HepG2 (cell line): ENCODE measurements at regions not wholly inside any gene's neighbourhood (a gene's known extent, or its start where the extent isn't known, plus 50 kb on each side); places are given as distances from the start of the nearest gene placed in this dataset.

Experiments used
- ATAC-seq: fragments of 200-7000 bp; cut with Tn5 transposase; 3 replicates; pipeline ENCODE4 v1.9.1; 2020; ENCODE audit warnings: mild to moderate bottlenecking, moderate library complexity
- BruUV-seq: library from RNA; stranded (reverse); fragments of 400-500 nt; replicated peaks from 2 replicates; lab custom pipeline; 2021; lab: Mats Ljungman, UMichigan
- CTCF ChIA-PET: fragments of 300-600 bp; formaldehyde crosslinking; extraction: SDS; loops from one replicate; lab custom pipeline; 2021; ENCODE audit warnings: low total read pairs, inconsistent platforms, low intra/inter-chr PET ratio; lab: Yijun Ruan, JAX
- POLR2A ChIA-PET: fragments of 350-600 bp; sonication (Branson Sonifier 250); formaldehyde crosslinking; loops from one replicate; lab custom pipeline; 2020; ENCODE audit warnings: antibody characterized with exemption, inconsistent platforms; lab: Yijun Ruan, JAX
- DNase-seq: peaks from one replicate; pipeline ENCODE4 v3.0.0-alpha.2; 2015; ENCODE audit warnings: low spot score
- FAIRE-seq: peaks from 3 replicates; lab custom pipeline; 2011; peaks lifted over from hg19 to GRCh38; lab: Jason Lieb, UNC
- H2AFZ ChIP-seq: one replicate; pipeline ENCODE4 v1.6.1; 2011; ENCODE audit warnings: low read length, inconsistent platforms
- H3K27ac ChIP-seq: fragments of 300-600 bp; 3 replicates; pipeline ENCODE4 v1.8.0; 2011; ENCODE audit warnings: mixed run types, mild to moderate bottlenecking, mixed read lengths, low read length, inconsistent platforms; ENCODE audit not compliant: insufficient read depth; ENCODE audit errors: extremely low read length
- H3K27me3 ChIP-seq, 2 experiments: fragments of 200-600 bp in 1 of 2; 2 replicates in 1 of 2; 3 replicates in 1 of 2; pipeline versions ENCODE4 v1.6.0 to v1.8.0; 2011; ENCODE audit warnings: low read length in 2 of 2, mild to moderate bottlenecking in 2 of 2, moderate library complexity in 2 of 2, inconsistent platforms in 1 of 2; ENCODE audit not compliant: insufficient read depth in 2 of 2, control insufficient read depth in 1 of 2
- H3K36me3 ChIP-seq, 2 experiments: fragments of 200-600 bp in 1 of 2; replicated peaks in 1 of 2; 2 replicates in 1 of 2; 3 replicates in 1 of 2; pipeline versions ENCODE4 v1.5.1 to v1.8.0; 2011; ENCODE audit warnings: low read length in 2 of 2, inconsistent platforms in 1 of 2; ENCODE audit not compliant: insufficient read depth in 2 of 2, control insufficient read depth in 1 of 2
- H3K4me1 ChIP-seq: 2 replicates; pipeline ENCODE4 v1.5.1; 2012; ENCODE audit warnings: low read length, inconsistent platforms; ENCODE audit not compliant: insufficient read depth
- H3K4me2 ChIP-seq: 2 replicates; pipeline ENCODE4 v1.6.0; 2011; ENCODE audit warnings: low read depth, low read length, inconsistent platforms
- H3K4me3 ChIP-seq, 3 experiments: fragments of 200-600 bp in 1 of 3; sonication (generic), shearing (Covaris generic) in 1 of 3; replicated peaks in 1 of 3; 2 replicates each; pipeline ENCODE4 v1.5.1; 2011 to 2016; ENCODE audit warnings: low read length in 3 of 3, inconsistent platforms in 2 of 3, low read depth in 2 of 3, mild to moderate bottlenecking in 2 of 3, control low read depth in 1 of 3, mixed read lengths in 1 of 3; ENCODE audit not compliant: insufficient read depth in 1 of 3
- H3K79me2 ChIP-seq: one replicate; pipeline ENCODE4 v1.6.1; 2011; ENCODE audit warnings: low read length, inconsistent platforms; ENCODE audit not compliant: insufficient read depth
- H3K9ac ChIP-seq: 2 replicates; pipeline ENCODE4 v1.6.0; 2011; ENCODE audit warnings: mild to moderate bottlenecking, low read depth, low read length, inconsistent platforms; ENCODE audit not compliant: insufficient read depth
- H3K9me3 ChIP-seq: 2 replicates; pipeline ENCODE4 v1.5.1; 2012; ENCODE audit warnings: mild to moderate bottlenecking, low read length
- H4K20me1 ChIP-seq: 2 replicates; pipeline ENCODE4 v1.6.0; 2011; ENCODE audit warnings: inconsistent platforms, mild to moderate bottlenecking, low read length, moderate library complexity; ENCODE audit not compliant: insufficient read depth
- CHD4 ChIP-seq: fragments of 200-600 bp; sonication (generic); IDR thresholded peaks from 2 replicates; pipeline ENCODE4 v1.7.0; 2017; ENCODE audit warnings: mild to moderate bottlenecking, low read length, borderline replicate concordance
- GFI1 ChIP-seq: sonication (generic); formaldehyde crosslinking; IDR thresholded peaks from 2 replicates; pipeline ENCODE4 v1.5.0; 2020; ENCODE audit warnings: missing genetic modification reagents, mild to moderate bottlenecking, borderline replicate concordance
- KDM6A ChIP-seq: IDR thresholded peaks from 2 replicates; pipeline ENCODE4 v1.6.1; 2016; ENCODE audit warnings: low read depth
- RNF2 ChIP-seq: fragments of 450-650 bp; conservative IDR thresholded peaks from 2 replicates; pipeline ENCODE4 v1.6.1; 2016; ENCODE audit warnings: low read depth
- RXRB ChIP-seq: IDR thresholded peaks from 2 replicates; pipeline ENCODE4 v1.6.1; 2016; ENCODE audit warnings: borderline replicate concordance, missing genetic modification reagents, missing compliant biosample characterization
- TBP ChIP-seq: sonication (generic); formaldehyde crosslinking; IDR thresholded peaks from 2 replicates; pipeline ENCODE4 v1.5.0; 2020; ENCODE audit warnings: missing genetic modification reagents
- ZKSCAN5 ChIP-seq: sonication (generic); formaldehyde crosslinking; IDR thresholded peaks from 2 replicates; pipeline ENCODE4 v1.5.1; 2020; ENCODE audit warnings: mild to moderate bottlenecking, missing genetic modification reagents
- ZNF383 ChIP-seq: sonication (generic); formaldehyde crosslinking; IDR thresholded peaks from 2 replicates; pipeline ENCODE4 v1.4.0; 2020; ENCODE audit warnings: missing genetic modification reagents, mild to moderate bottlenecking, borderline replicate concordance
- WGBS: methylation state at CpG from one replicate; pipeline ENCODE4 v1.1.6; 2017; ENCODE audit warnings: low lambda C conversion rate; 5-methylcytosine and 5-hydroxymethylcytosine counted together
- in situ Hi-C: cut with HindIII; loops from 2 replicates; pipeline ENCODE4 v1.10.0; 2017; ENCODE audit warnings: low pct_unique_long_range_greater_than_20kb; ENCODE audit not compliant: extremely low pct_ligation_motif_present
- intact Hi-C: fragments of 100-400 bp; cut with micrococcal nuclease; formaldehyde crosslinking; loops from one replicate; pipeline ENCODE4 v1.10.0; 2022; ENCODE audit not compliant: unreplicated experiment
- TF ChIP-seq, protein P1 (sequence below): sonication (generic); formaldehyde crosslinking; IDR thresholded peaks from 2 replicates; pipeline ENCODE4 v1.4.0; 2020; ENCODE audit warnings: missing genetic modification reagents, borderline replicate concordance
- TF ChIP-seq, protein P2 (sequence below): sonication (generic); formaldehyde crosslinking; conservative IDR thresholded peaks from 2 replicates; pipeline ENCODE4 v1.8.0; 2022; ENCODE audit warnings: missing genetic modification reagents

DNA sequence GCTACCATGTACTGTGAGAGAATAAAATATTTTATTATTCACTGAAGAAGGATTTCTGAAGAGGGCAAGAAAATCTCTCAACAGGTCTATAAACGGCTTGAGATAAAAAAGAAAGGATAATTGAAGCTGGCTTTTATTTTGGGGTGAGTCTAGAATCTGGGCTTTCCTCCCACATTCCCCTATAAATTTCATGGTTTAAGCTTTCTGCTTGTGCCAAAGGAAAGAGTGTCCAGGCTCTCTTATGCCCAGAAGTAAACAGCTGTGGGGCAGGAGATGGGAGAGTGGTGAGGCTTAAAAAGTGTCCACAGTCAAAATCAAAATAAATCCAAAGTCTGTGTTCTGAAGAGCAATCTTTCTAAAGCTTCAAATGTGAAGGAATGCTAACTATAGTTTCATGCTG is 942.2 kb upstream of the MIR17HG start:
- WGBS = 0% methylated on average over 1 of the region's 1 CpG
- Histone ChIP-seq H4K20me1 (no peaks in the 10 kb centered on the region), H3K4me1 (no peaks in the 10 kb centered on the region), H2AFZ (no peak overlapping the region), H3K27ac (no peak overlapping the region), H3K27me3 (no peaks in the 10 kb centered on the region; a peak in 1 of 5 replicates), H3K4me2 (no peak overlapping the region), H3K4me3 (no peak overlapping the region), H3K36me3 (no peaks in the 10 kb centered on the region), H3K9ac (no peak overlapping the region), H3K79me2 (no peaks in the 10 kb centered on the region), H3K9me3 (peaks cover 64% of the 10 kb centered on the region)
- in situ Hi-C loops = no loop called here
- ChIA-PET POLR2A (no interaction called here), CTCF (no interaction called here)
- FAIRE-seq = no peak
- BruUV-seq = no TSS peak
- TF ChIP-seq, protein P1, sequence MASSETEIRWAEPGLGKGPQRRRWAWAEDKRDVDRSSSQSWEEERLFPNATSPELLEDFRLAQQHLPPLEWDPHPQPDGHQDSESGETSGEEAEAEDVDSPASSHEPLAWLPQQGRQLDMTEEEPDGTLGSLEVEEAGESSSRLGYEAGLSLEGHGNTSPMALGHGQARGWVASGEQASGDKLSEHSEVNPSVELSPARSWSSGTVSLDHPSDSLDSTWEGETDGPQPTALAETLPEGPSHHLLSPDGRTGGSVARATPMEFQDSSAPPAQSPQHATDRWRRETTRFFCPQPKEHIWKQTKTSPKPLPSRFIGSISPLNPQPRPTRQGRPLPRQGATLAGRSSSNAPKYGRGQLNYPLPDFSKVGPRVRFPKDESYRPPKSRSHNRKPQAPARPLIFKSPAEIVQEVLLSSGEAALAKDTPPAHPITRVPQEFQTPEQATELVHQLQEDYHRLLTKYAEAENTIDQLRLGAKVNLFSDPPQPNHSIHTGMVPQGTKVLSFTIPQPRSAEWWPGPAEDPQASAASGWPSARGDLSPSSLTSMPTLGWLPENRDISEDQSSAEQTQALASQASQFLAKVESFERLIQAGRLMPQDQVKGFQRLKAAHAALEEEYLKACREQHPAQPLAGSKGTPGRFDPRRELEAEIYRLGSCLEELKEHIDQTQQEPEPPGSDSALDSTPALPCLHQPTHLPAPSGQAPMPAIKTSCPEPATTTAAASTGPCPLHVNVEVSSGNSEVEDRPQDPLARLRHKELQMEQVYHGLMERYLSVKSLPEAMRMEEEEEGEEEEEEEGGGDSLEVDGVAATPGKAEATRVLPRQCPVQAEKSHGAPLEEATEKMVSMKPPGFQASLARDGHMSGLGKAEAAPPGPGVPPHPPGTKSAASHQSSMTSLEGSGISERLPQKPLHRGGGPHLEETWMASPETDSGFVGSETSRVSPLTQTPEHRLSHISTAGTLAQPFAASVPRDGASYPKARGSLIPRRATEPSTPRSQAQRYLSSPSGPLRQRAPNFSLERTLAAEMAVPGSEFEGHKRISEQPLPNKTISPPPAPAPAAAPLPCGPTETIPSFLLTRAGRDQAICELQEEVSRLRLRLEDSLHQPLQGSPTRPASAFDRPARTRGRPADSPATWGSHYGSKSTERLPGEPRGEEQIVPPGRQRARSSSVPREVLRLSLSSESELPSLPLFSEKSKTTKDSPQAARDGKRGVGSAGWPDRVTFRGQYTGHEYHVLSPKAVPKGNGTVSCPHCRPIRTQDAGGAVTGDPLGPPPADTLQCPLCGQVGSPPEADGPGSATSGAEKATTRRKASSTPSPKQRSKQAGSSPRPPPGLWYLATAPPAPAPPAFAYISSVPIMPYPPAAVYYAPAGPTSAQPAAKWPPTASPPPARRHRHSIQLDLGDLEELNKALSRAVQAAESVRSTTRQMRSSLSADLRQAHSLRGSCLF (CRISPR knock-in tag) = no peak
- TF ChIP-seq KDM6A (CRISPR knock-in tag) = no peak
- TF ChIP-seq TBP (CRISPR knock-in tag) = no peak
- no peak for TF ChIP-seq ZNF383
- TF ChIP-seq CHD4 = no peak
- no peak for TF ChIP-seq RXRB (CRISPR knock-in tag)
- TF ChIP-seq RNF2 = no peak
- TF ChIP-seq GFI1 (CRISPR knock-in tag) = no peak
- TF ChIP-seq, protein P2, sequence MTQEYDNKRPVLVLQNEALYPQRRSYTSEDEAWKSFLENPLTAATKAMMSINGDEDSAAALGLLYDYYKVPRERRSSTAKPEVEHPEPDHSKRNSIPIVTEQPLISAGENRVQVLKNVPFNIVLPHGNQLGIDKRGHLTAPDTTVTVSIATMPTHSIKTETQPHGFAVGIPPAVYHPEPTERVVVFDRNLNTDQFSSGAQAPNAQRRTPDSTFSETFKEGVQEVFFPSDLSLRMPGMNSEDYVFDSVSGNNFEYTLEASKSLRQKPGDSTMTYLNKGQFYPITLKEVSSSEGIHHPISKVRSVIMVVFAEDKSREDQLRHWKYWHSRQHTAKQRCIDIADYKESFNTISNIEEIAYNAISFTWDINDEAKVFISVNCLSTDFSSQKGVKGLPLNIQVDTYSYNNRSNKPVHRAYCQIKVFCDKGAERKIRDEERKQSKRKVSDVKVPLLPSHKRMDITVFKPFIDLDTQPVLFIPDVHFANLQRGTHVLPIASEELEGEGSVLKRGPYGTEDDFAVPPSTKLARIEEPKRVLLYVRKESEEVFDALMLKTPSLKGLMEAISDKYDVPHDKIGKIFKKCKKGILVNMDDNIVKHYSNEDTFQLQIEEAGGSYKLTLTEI (CRISPR knock-in tag) = no peak
- no peak for TF ChIP-seq ZKSCAN5 (CRISPR knock-in tag)
- intact Hi-C loops = no loop called here
- ATAC-seq = no peak
- DNase-seq = no peak
